ENCODE measurements at regions not wholly inside any gene's neighbourhood (a gene's known extent, or its start where the extent isn't known, plus 50 kb on each side); places are given as distances from the start of the nearest gene placed in this dataset.

DNA sequence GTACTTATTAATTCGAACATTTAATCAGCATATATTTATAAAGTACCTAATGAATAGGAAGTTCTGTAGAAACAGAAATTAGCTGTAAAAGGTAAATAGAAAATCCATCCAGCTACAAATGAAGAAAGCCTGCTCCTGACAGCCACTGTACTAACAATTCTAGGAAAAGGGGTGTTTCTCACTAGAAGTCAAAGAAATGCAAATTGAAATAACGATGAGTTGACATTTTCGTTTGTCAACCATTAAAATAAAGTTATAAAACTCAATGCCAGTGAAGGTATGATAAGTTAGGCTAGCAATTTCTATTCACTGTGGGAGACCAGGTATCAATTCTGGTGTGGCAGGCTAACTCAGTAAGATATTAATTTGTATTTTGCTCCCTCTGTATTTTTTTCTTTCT, 198.0 kb downstream of the ARL4C start:
- TF ChIP-seq CTCF (conservative IDR thresholded peaks at IDR 0.05 in 1 of 2, IDR thresholded peaks at IDR 0.05 in 1 of 2; ENCODE audit: low read depth in 1 of 2, low read length in 2 of 2): no peak
- no peak for TF ChIP-seq EZH2 (IDR thresholded peaks at IDR 0.05; ENCODE audit: low read length, missing control alignments)

Data from fibroblast of lung (primary cell).